ENCODE measurements at regions not wholly inside any gene's neighbourhood (a gene's known extent, or its start where the extent isn't known, plus 50 kb on each side); places are given as distances from the start of the nearest gene placed in this dataset.
"Not testable (repeated sequence)": the region's sequence is repeated elsewhere in the genome, so short reads cannot be mapped to it uniquely, and the experiment has no call there.

DNA sequence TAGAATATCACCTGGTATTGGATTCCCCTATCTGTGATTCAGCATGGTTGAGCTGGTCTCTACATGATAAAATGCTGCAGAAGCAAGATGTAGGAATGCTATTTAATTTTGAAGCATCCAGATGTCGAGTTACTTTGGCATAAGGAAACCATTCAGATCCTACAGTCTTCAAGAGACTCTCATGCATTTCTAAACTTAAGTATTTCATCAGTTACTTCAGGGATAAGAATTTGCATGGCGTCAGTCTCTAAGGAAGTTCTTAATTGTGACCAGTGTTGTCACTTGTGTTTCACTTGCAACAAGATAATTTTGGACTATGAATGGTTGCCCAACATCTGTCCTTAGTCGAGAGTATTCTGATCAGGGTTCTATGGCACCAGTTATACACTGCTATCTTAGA, 192.4 kb downstream of the CCNG2 start:
- H3K9me3 ChIP-seq (ENCODE audit: control insufficient read depth in 1 of 2, low read length in 2 of 2): no peaks in the 10 kb centered on the region
- DNase-seq: no peak
- POLR2A ChIA-PET (ENCODE audit: partially characterized antibody): no interaction called here
- Mint-ChIP-seq H3K9me3 (peaks cover 0 to 2% (median 0%) of the 10 kb centered on the region in 8 donors), H3K27me3 (peaks cover 9 to 12% of the 10 kb centered on the region in 2 donors), H3K36me3 (no peaks in the 10 kb centered on the region), H3K4me3 (no peak overlapping the region), H3K27ac (no peak overlapping the region), H3K4me1 (no peaks in the 10 kb centered on the region)
- no peaks in the 10 kb centered on the region for H3K27me3 ChIP-seq (ENCODE audit: insufficient read depth, low read length)
- no peak overlapping the region for H3K4me3 ChIP-seq (ENCODE audit: low read length in 2 of 2)
- H3K36me3 ChIP-seq (ENCODE audit: insufficient read depth, low read length): no peaks in the 10 kb centered on the region
- CTCF ChIA-PET (ENCODE audit: partially characterized antibody): no interaction called here
- intact Hi-C loops (cut with micrococcal nuclease): no loop called here
- no peaks in the 10 kb centered on the region for H3K4me1 ChIP-seq (ENCODE audit: insufficient read depth, low read length)
- H3K27ac ChIP-seq (ENCODE audit: low read depth, low read length): no peak overlapping the region

DNA sequence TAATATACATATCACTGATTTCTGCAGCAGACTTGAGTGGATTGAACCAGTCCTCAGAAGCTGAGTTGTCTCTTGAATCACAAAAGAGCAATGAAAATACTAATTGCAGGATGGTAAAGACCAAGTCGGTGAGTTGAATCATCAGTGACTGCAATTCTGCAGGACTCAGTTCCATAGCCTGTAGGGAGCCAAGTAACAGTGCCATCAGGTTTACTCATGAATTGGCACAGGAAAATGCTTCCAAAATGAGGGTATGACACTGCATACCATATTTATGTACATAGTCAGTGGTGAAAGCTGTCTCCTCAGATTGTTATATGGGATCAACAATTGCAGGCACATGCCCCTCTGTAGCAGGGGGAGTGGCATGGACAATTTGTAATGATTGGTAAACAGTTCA, 192.8 kb downstream of the CCNG2 start:
- no peak for DNase-seq
- Histone ChIP-seq H3K27me3 (ENCODE audit: insufficient read depth, low read length) (no peaks in the 10 kb centered on the region), H3K27ac (ENCODE audit: low read depth, low read length) (no peak overlapping the region), H3K4me1 (ENCODE audit: insufficient read depth, low read length) (no peaks in the 10 kb centered on the region), H3K4me3 (ENCODE audit: low read length in 2 of 2) (no peak overlapping the region), H3K9me3 (ENCODE audit: control insufficient read depth in 1 of 2, low read length in 2 of 2) (no peaks in the 10 kb centered on the region), H3K36me3 (ENCODE audit: insufficient read depth, low read length) (no peaks in the 10 kb centered on the region)
- Mint-ChIP-seq H3K36me3 (no peaks in the 10 kb centered on the region), H3K4me3 (no peak overlapping the region), H3K27me3 (peaks cover 9 to 12% of the 10 kb centered on the region in 2 donors), H3K4me1 (no peaks in the 10 kb centered on the region), H3K9me3 (peaks cover 0 to 2% (median 0%) of the 10 kb centered on the region in 8 donors), H3K27ac (no peak overlapping the region)
- CTCF ChIA-PET (ENCODE audit: partially characterized antibody): no interaction called here
- intact Hi-C loops (cut with micrococcal nuclease): no loop called here
- POLR2A ChIA-PET (ENCODE audit: partially characterized antibody): no interaction called here

DNA sequence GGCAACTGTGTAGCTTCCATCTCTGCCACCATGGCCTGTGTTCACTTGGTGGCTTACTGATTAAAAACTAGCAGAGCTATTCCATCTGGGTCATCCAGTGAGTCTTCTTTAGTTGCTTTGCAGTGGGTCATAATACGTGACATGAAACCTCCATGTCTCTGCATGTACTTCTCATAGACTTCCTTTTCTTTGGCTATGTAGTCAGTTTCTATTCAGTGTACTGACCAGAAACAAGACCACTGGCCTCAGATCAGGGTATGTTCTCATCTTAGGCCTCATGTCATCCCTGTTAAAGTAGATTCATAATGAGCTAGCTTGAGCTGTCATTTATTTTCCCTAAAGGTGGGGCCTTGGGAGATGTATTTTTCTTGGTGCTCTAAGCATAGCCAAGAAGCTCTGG, 195.2 kb downstream of the CCNG2 start:
- Histone ChIP-seq H3K36me3 (ENCODE audit: insufficient read depth, low read length) (no peaks in the 10 kb centered on the region), H3K9me3 (ENCODE audit: control insufficient read depth in 1 of 2, low read length in 2 of 2) (no peaks in the 10 kb centered on the region), H3K27me3 (ENCODE audit: insufficient read depth, low read length) (no peaks in the 10 kb centered on the region), H3K27ac (ENCODE audit: low read depth, low read length) (no peak overlapping the region), H3K4me1 (ENCODE audit: insufficient read depth, low read length) (no peaks in the 10 kb centered on the region), H3K4me3 (ENCODE audit: low read length in 2 of 2) (no peak overlapping the region)
- Mint-ChIP-seq H3K9me3 (peaks cover 0 to 2% (median 0%) of the 10 kb centered on the region in 8 donors), H3K4me3 (no peak overlapping the region), H3K27me3 (no peaks in the 10 kb centered on the region), H3K27ac (no peak overlapping the region), H3K36me3 (no peaks in the 10 kb centered on the region), H3K4me1 (no peaks in the 10 kb centered on the region)
- ChIA-PET CTCF (ENCODE audit: partially characterized antibody) (interaction anchor here (2.0 kb wide), 1 partner anchor 10 kb away, joined by 4 read pairs; no protein-coding TSS in a partner anchor), POLR2A (ENCODE audit: partially characterized antibody) (no interaction called here)
- DNase-seq: no peak
- intact Hi-C loops (cut with micrococcal nuclease): no loop called here

DNA sequence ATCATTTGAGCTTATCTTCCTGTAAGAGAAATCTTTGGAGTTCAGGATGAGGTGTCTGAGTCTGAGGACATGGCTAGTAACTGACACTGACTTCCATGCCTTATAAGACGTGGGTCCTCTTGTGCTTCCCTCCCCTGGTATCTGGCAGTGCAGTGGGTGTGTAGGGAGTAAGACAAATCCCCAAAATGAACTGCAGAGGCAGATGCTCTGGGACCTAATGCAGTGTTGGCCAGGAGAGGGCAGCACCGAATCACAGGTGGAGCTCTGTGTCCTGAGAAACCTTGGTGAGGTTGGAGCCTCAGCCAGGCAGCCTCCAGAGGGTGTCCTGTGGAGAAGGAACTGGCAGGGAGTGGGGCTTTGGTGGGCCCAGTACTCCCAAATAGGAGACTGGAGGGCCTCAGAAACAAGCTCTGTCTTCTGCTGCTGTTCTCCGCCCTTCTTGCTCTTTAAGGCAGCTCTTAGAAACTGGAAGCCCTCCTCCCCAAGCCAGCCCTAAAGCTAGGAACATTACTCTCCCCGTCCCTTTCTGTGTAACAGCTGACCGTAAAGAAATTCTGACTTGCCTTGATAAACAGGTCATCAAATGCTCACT, 196.8 kb downstream of the CCNG2 start:
- CTCF ChIA-PET (ENCODE audit: partially characterized antibody): interaction anchor here (2.0 kb wide), 1 partner anchor 8 kb away, joined by 4 read pairs; no protein-coding TSS in a partner anchor
- H3K36me3 Mint-ChIP-seq, H3K4me3 Mint-ChIP-seq: not testable (repeated sequence)

DNA sequence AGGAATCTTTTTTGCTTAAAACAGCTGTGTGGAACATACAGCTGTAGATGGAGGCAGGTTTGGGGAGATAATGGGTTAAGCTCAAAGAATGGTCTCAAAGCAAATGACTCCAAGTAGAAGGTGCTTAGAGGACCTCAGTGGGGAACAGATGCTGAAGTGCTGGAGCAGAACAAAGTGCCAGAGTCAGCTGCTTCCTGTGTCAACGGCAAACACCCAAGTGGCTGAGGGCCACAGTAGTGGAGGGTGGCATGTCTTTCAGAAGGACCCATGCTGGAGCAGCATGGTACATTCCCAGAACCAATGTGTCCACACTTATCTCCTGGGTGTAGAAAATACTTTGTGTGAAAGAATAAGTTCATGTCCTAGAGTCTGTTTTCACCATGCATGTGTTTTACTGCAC, 197.5 kb downstream of the CCNG2 start:
- H3K36me3 Mint-ChIP-seq: no peaks in the 10 kb centered on the region
- ChIA-PET POLR2A (ENCODE audit: partially characterized antibody) (interaction anchor here (0.6 kb wide), 1 partner anchor 846 kb away, joined by 3 read pairs; no protein-coding TSS in a partner anchor), CTCF (ENCODE audit: partially characterized antibody) (no interaction called here)
- no peak for DNase-seq
- Histone ChIP-seq H3K9me3 (ENCODE audit: control insufficient read depth in 1 of 2, low read length in 2 of 2) (no peaks in the 10 kb centered on the region), H3K4me1 (ENCODE audit: insufficient read depth, low read length) (no peaks in the 10 kb centered on the region), H3K36me3 (ENCODE audit: insufficient read depth, low read length) (no peaks in the 10 kb centered on the region), H3K27me3 (ENCODE audit: insufficient read depth, low read length) (no peaks in the 10 kb centered on the region), H3K27ac (ENCODE audit: low read depth, low read length) (no peak overlapping the region), H3K4me3 (ENCODE audit: low read length in 2 of 2) (no peak overlapping the region)
- H3K4me1 Mint-ChIP-seq: no peaks in the 10 kb centered on the region
- peaks cover 0 to 2% of the 10 kb centered on the region in 2 donors for H3K27me3 Mint-ChIP-seq
- peaks cover 0 to 2% (median 0%) of the 10 kb centered on the region in 8 donors for H3K9me3 Mint-ChIP-seq
- no peak overlapping the region for H3K4me3 Mint-ChIP-seq
- H3K27ac Mint-ChIP-seq: no peak overlapping the region
- intact Hi-C loops (cut with micrococcal nuclease): no loop called here

More for the DNA sequence above, 196.8 kb downstream of the CCNG2 start:
- H3K27ac Mint-ChIP-seq; H3K9me3 ChIP-seq (ENCODE audit: control insufficient read depth in 1 of 2, low read length in 2 of 2); H3K4me3 ChIP-seq (ENCODE audit: low read length in 2 of 2); H3K27me3 Mint-ChIP-seq; H3K9me3 Mint-ChIP-seq; POLR2A ChIA-PET (ENCODE audit: partially characterized antibody); H3K4me1 Mint-ChIP-seq; intact Hi-C loops (cut with micrococcal nuclease); H3K4me1 ChIP-seq (ENCODE audit: insufficient read depth, low read length); DNase-seq; H3K36me3 ChIP-seq (ENCODE audit: insufficient read depth, low read length); H3K27me3 ChIP-seq (ENCODE audit: insufficient read depth, low read length); H3K27ac ChIP-seq (ENCODE audit: low read depth, low read length): not testable (repeated sequence)

DNA sequence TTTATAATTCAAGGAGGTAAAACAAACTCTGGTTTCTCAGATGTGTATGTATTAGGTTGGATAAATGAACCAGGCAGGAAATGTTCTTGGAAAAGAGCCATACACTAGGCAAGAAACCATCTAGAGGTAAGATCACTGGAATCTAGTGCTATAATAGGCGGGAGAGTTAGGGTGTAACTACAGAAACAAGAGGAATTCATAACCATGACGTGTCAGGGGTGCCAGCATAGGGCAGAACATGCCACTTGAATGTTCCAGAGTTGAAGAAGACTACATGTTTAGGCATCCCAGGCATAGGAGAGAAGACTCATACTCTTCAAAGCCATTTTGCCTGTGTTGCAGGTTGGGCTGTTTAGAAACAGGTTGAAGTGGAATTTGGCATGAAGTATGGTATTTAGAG, 198.7 kb downstream of the CCNG2 start:
- Mint-ChIP-seq H3K27ac (no peak overlapping the region), H3K4me1 (no peaks in the 10 kb centered on the region), H3K27me3 (peaks cover 0 to 2% of the 10 kb centered on the region in 2 donors), H3K9me3 (peaks cover 0 to 2% (median 0%) of the 10 kb centered on the region in 8 donors), H3K4me3 (no peak overlapping the region), H3K36me3 (no peaks in the 10 kb centered on the region)
- intact Hi-C loops (cut with micrococcal nuclease): loop anchor here (5.0 kb wide), 1 partner anchor 923 kb away; no protein-coding TSS in a partner anchor
- H3K27me3 ChIP-seq (ENCODE audit: insufficient read depth, low read length): no peaks in the 10 kb centered on the region
- no peak overlapping the region for H3K4me3 ChIP-seq (ENCODE audit: low read length in 2 of 2)
- no peaks in the 10 kb centered on the region for H3K4me1 ChIP-seq (ENCODE audit: insufficient read depth, low read length)
- no peak for DNase-seq
- ChIA-PET CTCF (ENCODE audit: partially characterized antibody) (interaction anchor here (1.3 kb wide), 1 partner anchor 9 kb away, joined by 4 read pairs; no protein-coding TSS in a partner anchor), POLR2A (ENCODE audit: partially characterized antibody) (no interaction called here)
- no peak overlapping the region for H3K27ac ChIP-seq (ENCODE audit: low read depth, low read length)
- H3K9me3 ChIP-seq (ENCODE audit: control insufficient read depth in 1 of 2, low read length in 2 of 2): no peaks in the 10 kb centered on the region
- no peaks in the 10 kb centered on the region for H3K36me3 ChIP-seq (ENCODE audit: insufficient read depth, low read length)

DNA sequence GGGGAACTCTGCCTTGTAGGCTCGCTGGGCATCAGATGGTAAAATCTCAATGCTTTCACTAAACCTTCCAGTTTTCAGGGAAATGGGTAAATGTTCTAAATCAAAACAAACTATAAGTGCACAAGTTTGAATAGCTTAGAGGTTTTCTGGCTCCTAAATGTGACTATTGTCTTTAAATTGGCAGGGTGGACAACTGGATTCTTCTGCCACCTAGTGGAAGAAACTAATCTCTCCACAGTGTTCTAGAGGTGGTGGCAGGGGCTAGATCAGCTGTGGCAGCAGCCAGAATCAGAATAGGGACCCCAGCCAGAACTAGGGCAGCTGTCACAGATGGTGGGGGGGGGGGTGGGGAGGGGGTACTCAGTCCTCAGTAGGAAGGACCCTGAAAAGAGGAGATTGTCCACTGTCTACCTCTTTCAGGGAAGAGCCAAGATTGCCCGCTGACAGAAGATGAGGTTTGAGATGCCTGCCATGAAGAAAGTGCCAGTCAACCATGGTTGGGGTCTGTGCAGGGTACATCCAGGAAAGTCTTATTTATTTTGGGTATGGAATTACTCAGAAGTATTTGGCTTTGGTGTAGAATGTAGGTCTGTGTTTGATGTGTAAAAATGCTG, 201.4 kb downstream of the CCNG2 start:
- H3K27ac ChIP-seq (ENCODE audit: low read depth, low read length): no peak overlapping the region
- Mint-ChIP-seq H3K4me1 (no peaks in the 10 kb centered on the region), H3K27ac (no peak overlapping the region), H3K27me3 (peaks cover 4 to 7% of the 10 kb centered on the region in 2 donors), H3K4me3 (no peak overlapping the region), H3K9me3 (peaks cover 0 to 2% (median 0%) of the 10 kb centered on the region in 8 donors), H3K36me3 (no peaks in the 10 kb centered on the region)
- H3K27me3 ChIP-seq (ENCODE audit: insufficient read depth, low read length): no peaks in the 10 kb centered on the region
- peak in 4 of 5 donors; percentile 1 to 9 (median 6) for DNase-seq
- H3K4me1 ChIP-seq (ENCODE audit: insufficient read depth, low read length): no peaks in the 10 kb centered on the region
- CTCF ChIA-PET (ENCODE audit: partially characterized antibody): interaction anchor here (1.1 to 2.6 kb wide), 8 partner anchors 8 to 927 kb away, joined by 3 to 8 read pairs (median 5); no protein-coding TSS in a partner anchor
- POLR2A ChIA-PET (ENCODE audit: partially characterized antibody): no interaction called here
- H3K36me3 ChIP-seq (ENCODE audit: insufficient read depth, low read length): no peaks in the 10 kb centered on the region
- H3K9me3 ChIP-seq (ENCODE audit: control insufficient read depth in 1 of 2, low read length in 2 of 2): no peaks in the 10 kb centered on the region
- intact Hi-C loops (cut with micrococcal nuclease): loop anchor here (5.0 kb wide), 1 partner anchor 926 kb away; no protein-coding TSS in a partner anchor
- H3K4me3 ChIP-seq (ENCODE audit: low read length in 2 of 2): no peak overlapping the region

All from CD4-positive, alpha-beta memory T cell (primary cell).